Putamen (tissue), 1 donor: ENCODE measurements at regions not wholly inside any gene's neighbourhood (a gene's known extent, or its start where the extent isn't known, plus 50 kb on each side); places are given as distances from the start of the nearest gene placed in this dataset.
A peak's percentile ranks its signal among the peaks of the same experiment; 100 is the strongest.

Source experiments
- DNase-seq: peaks from one replicate; pipeline ENCODE4 v3.0.0-alpha.2; 2016; ENCODE audit warnings: low spot score

- no peak for DNase-seq
Observed at GRCh38 chr2:134080386-134081089, 173.3 kb upstream of the MGAT5 start.

GRCh38 chr2:134081238-134081938 is 172.5 kb upstream of the MGAT5 start:
- no peak for DNase-seq

DNA sequence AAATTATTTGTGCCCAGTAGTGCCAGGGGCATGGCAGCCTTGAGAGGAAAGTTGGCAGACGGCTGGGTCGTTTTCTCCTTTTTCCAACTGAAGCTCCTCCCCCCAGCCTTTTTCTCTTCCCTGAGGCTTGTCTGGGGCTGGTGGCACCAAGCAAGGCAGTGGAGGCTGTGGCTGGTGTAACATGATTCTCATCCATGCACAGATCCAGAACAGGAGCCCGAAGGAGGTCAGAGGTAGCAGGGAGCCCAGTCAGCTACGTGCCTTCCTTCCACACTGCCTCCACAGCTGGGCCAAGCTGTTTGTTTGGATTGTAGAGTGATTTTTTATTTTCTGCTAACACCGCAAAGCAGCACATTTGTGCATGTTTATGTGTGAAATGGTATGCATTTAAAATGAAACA is 170.3 kb upstream of the MGAT5 start:
- no peak for DNase-seq

DNA sequence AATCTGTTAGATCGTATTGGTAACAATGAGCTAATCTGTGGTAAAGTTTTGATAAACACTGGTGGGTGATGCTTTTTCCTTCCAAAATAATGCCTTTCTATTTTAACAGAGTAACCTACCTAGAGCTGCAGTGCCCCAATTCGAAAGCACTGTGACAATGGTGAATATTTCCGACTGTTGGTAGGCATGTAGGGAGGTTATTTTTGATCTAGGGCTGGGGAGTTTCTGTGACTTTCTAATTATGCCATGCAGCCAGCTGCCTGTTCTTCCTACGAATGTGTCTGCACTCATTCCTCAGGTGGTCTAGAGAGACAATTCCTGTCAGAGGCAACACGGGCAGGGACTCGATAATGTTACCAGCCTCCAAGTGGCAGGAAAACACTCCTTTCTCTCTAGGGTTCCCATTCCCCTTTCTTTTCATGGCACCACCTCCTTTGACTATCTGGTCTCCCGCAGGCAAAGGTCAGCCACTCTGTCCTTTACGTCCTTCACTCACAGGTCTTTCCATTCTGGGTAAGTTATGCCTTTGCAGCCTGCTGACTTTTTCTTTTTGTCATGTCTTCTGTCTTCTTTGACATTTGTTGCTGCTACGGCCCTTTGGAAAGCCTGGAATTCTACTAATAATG is 167.2 kb upstream of the MGAT5 start:
- DNase-seq = no peak

DNA sequence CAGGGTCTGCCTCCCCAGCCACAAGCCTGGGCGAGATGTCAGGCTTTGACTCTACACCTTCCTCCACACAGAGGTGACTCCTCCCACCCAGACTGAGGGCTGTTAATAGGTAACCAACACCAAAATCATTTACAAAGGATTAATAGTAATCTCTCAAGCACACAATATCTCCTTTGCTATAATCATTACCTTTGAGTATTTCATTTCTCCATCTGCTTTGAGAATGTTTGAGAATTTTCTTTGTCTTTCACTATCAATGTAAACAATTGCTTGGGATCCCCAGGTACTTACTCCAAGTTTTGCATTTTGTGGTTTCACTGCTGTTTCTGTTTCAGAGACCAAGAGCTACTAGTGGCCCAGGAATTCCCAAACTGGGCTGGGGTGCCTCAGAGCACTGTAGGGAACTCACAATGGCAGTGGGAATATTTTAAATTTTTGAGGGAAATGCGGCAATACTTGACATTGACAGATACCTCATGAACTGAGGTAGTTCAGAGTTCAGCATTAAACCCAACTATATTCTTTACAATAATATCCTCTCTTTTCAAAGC is 166.4 kb upstream of the MGAT5 start:
- DNase-seq = no peak

- no peak for DNase-seq
Observed at GRCh38 chr2:134089454-134089853, 164.4 kb upstream of the MGAT5 start.

DNA sequence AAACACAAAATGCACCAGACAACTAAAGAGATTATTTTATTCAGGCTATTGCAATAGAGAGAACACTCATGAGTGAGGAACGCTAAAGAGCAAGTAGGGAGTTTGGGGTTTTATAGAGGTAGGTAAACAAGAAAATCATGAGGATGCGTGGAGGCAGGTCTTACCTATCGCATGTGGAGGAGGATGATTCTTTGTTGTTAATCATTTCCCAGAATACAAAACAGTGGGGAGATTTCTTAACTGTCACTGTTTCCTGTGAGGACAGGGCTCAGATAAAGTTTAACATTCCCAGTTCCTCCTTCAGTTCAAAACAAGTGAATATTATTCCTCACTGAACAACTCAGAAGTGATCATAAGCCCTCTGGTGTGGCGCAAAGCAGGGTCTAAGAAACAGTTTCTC is 156.1 kb upstream of the MGAT5 start:
- no peak for DNase-seq

DNA sequence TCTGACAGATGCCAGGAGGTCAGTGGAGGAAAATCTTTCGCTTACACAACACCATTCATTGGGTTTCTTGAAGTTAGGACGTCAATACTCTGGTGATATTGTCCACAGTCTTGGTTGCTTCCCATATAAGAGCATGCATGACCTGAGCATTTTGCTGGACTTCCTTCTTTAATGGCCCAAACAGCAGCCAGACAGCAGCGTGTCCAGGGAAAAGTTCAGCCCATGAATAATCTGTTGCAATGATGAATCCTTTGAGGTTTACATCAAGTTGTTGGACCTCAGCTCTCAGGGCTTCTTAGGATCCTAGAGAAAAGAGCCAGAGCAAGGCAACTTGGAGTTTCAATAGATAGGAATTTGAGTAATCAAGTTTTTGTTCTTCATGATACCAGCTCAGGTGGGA is 155.6 kb upstream of the MGAT5 start:
- no peak for DNase-seq

GRCh38 chr2:134099273-134099672 is 154.6 kb upstream of the MGAT5 start:
- no peak for DNase-seq

GRCh38 chr2:134103196-134103595 is 150.7 kb upstream of the MGAT5 start:
- DNase-seq = no peak

- DNase-seq = no peak
Observed at GRCh38 chr2:134104754-134105153, 149.1 kb upstream of the MGAT5 start.

DNA sequence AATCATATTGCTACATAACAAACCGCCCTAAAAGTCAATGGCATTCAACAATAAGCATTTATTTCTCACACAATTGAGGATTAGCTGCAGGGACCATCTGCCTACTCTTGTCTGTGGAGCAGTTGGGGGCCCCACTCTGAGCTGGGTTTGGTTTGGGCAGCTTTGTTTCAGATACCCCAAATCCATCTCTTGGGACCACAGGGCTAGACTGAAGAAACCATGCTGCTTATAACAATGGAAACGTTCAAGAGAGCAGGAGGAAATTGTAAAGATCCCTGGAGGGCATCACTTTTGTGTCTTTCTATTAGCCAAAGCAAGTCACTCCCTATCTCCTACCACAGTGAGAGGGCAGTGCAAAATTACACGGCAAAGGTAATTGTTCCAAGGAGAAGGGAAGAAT is 146.5 kb upstream of the MGAT5 start:
- DNase-seq = no peak

GRCh38 chr2:134108113-134108512 is 145.8 kb upstream of the MGAT5 start:
- DNase-seq = no peak

DNA sequence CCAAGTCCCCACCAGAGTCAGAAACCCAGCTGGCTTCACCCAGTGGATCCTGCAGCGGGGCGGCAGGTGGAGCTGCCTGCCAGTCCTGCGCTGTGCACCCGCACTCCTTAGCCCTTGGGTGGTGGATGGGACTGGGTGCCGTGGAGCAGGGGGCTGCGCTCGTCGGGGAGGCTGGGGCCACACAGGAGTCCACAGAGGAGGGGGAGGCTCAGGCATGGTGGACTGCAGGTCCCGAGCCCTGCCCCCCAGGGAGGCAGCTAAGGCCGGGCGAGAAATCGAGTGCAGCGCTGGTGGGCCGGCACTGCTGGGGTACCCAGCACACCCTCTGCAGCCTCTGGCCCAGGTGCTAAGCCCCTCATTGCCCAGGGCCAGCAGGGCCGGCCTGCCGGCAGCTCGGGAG is 144.6 kb upstream of the MGAT5 start:
- DNase-seq = no peak

DNA sequence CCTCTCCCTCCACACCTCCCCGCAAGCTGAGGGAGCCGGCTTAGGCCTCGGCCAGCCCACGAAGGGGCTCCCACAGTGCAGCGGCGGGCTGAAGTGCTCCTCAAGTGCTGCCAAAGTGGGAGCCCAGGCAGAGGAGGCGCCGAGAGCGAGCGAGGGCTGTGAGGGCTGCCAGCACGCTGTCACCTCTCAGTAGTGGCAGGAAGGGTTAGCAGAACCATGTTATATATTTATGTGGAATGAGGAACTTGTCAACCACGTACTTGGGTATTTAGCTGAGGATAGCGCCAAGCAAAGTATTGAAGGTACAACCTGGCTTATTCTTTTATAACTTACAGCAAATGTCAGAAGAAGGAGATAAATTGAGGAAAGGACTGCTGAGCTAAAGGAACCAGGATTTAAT is 144.1 kb upstream of the MGAT5 start:
- no peak for DNase-seq

DNA sequence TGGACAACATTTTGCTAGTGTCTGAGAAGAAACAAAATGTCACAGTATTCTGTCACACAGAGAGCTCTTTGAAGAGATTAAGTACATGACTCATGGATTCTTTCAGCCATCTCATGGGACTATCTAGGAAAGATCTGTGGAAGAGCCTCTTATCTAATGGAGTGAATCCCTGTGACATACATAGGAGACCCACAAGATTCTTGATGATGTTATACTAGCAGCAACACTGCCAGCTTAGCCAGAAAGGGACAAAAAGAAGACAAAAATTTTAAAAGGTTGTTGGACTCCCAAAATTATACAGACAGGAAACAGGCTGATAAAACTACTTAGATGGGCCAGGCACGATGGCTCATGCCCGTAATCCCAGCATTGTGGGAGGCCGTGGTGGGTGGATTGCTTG is 143.3 kb upstream of the MGAT5 start:
- DNase-seq = no peak

- no peak for DNase-seq
Observed at GRCh38 chr2:134117676-134118075, 136.2 kb upstream of the MGAT5 start.

DNA sequence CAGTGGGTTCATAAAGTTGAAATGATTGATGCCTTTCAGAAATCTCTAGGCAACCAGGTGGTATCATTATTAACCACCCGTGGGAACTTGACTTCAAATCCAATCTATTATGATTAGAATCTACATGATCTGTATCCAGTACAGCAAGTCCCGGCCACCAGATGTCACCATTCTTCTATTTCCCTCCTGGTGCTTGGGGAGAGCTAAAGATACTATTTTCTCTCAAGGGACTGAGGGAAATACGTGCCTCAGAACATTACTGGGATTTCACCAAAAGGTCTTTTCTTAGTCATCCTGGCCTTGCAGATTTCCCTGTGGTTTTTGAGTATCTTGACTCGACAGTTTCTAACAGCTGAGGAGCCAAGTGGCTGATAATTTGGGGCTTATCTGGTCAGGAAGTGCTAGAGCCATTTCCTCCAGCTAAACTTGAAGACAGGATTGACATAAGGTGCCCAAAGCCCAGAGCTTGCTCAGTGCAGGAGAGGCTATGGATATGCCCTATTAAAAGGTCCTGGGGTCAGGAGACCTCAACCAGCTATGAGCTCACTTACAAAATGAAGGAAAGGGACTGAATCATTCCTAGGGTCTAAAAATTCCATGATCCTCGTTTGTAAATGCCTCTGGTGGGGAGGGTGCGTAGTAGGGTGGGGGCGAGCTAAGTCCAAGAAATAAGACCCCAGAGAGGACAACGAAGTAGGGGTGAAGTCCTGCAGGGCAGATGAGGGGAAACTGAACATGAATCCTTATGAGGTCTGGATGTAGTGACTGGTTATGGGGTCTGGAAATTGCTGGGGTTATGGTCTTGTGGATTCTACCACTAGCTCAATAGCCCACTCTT is 135.4 kb upstream of the MGAT5 start:
- DNase-seq = peak; percentile 90

DNA sequence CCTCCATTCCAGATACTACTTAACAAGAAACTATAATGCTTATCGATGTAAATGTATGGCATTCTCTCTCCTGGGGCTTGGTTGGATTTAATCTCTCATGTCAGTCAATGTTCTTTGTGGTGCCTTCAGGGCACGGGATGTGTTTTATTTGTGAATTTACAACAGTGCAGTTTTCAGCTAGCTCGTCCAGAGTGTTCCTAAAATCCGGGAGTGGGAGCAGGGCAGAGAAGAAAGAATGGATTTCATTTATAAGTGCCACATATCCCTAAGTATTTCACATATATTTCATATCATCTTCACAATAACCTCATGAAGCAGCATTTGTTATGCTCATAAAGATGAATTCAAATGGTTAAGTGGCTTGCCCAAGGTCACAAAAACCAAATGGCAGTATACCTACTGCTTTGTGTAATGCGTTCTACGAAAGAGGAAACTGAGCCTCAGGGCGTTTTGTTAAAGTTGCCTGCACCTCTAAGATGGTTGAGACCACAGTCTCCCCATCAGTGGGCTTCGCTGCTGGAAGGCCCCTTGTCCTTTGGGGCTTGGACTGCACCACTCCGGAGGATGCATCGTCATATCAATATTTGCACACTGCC is 134.7 kb upstream of the MGAT5 start:
- no peak for DNase-seq

DNA sequence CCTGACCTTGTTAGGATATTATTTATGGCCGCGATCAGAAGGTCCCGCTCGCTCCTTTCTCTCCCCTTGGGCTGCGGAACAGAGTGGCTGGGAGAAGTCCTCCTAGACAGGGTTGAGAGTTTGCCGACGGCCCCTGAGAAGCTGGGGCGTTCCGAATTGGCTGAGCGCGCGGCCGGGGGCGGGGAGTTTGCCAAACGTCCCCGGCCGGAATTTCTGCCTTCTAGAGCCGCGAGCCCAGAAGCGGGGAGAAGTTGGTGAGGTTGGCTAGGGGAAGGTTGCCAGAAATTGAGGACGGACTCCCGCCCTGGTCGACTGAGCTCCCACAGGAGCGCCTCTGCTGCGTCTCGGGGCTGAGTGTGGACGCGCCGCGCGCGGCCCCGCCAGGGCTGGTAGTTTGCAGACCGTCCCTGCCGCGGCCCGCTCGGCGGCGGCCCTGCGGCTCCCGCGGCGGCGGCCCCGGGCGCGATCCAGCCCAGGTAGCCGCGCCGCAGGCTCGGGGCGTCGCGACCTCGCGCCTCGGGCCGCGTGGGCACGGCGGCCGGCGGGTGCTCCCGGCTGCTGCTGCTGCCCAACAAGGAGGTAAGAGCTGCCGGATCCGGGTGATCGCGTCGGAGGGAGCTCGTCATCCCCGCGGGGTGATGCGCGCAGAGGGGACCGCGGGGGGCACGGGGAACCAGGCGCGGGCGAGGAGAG is 134.0 kb upstream of the MGAT5 start:
- peak; percentile 94 for DNase-seq

GRCh38 chr2:134120406-134120732 is 133.5 kb upstream of the MGAT5 start:
- DNase-seq = no peak
